GM18951 (cell line): ENCODE measurements at regions not wholly inside any gene's neighbourhood (a gene's known extent, or its start where the extent isn't known, plus 50 kb on each side); places are given as distances from the start of the nearest gene placed in this dataset.

Experiments used
- POLR2A ChIP-seq: IDR thresholded peaks from 4 replicates; pipeline ENCODE4 v1.6.1; 2011; ENCODE audit warnings: mild to moderate bottlenecking; ENCODE audit not compliant: insufficient read length, insufficient read depth; ENCODE audit errors: extremely low read depth
- in situ Hi-C: fragments of 300-500 bp; cut with MboI; formaldehyde crosslinking; loops from one replicate; pipeline ENCODE4 v1.12.0; 2022; ENCODE audit warnings: low sequenced_read_pairs, mixed read lengths, inconsistent platforms; ENCODE audit not compliant: unreplicated experiment

- no peak for TF ChIP-seq POLR2A
- in situ Hi-C loops: no loop called here
Observed at GRCh38 chr1:98428864-98429263, 232.7 kb upstream of the SNX7 start.

- no peak for TF ChIP-seq POLR2A
- in situ Hi-C loops: no loop called here
Observed at GRCh38 chr1:98427664-98428063, 233.9 kb upstream of the SNX7 start.

- no peak for TF ChIP-seq POLR2A
- in situ Hi-C loops: no loop called here
Observed at GRCh38 chr1:98426092-98426491, 235.4 kb upstream of the SNX7 start.

GRCh38 chr1:98422816-98423215, 238.7 kb upstream of the SNX7 start:
- in situ Hi-C loops: no loop called here
- TF ChIP-seq POLR2A: no peak

GRCh38 chr1:98421085-98421435, 240.5 kb upstream of the SNX7 start:
- in situ Hi-C loops: no loop called here

GRCh38 chr1:98420376-98421084, 241.0 kb upstream of the SNX7 start:
- no peak for TF ChIP-seq POLR2A
- in situ Hi-C loops: no loop called here

More at GRCh38 chr1:98421085-98421435, 240.5 kb upstream of the SNX7 start:
- no peak for TF ChIP-seq POLR2A

- in situ Hi-C loops: no loop called here
- no peak for TF ChIP-seq POLR2A
Observed at GRCh38 chr1:98417820-98418219, 243.7 kb upstream of the SNX7 start.

GRCh38 chr1:98410082-98410481, 251.4 kb upstream of the SNX7 start:
- no peak for TF ChIP-seq POLR2A
- in situ Hi-C loops: no loop called here

GRCh38 chr1:98406352-98407088, 255.0 kb upstream of the SNX7 start:
- in situ Hi-C loops: no loop called here
- TF ChIP-seq POLR2A: no peak

GRCh38 chr1:98405581-98406074, 255.9 kb upstream of the SNX7 start:
- no peak for TF ChIP-seq POLR2A
- in situ Hi-C loops: no loop called here

GRCh38 chr1:98404866-98405265, 256.7 kb upstream of the SNX7 start:
- TF ChIP-seq POLR2A: no peak
- in situ Hi-C loops: no loop called here

- in situ Hi-C loops: no loop called here
- no peak for TF ChIP-seq POLR2A
Observed at GRCh38 chr1:98403963-98404480, 257.5 kb upstream of the SNX7 start.

- in situ Hi-C loops: no loop called here
- TF ChIP-seq POLR2A: no peak
Observed at GRCh38 chr1:98402860-98403259, 258.7 kb upstream of the SNX7 start.

GRCh38 chr1:98400446-98400845, 261.1 kb upstream of the SNX7 start:
- no peak for TF ChIP-seq POLR2A
- in situ Hi-C loops: no loop called here

GRCh38 chr1:98399218-98399617, 262.3 kb upstream of the SNX7 start:
- no peak for TF ChIP-seq POLR2A
- in situ Hi-C loops: no loop called here
